CD14-positive monocyte (primary cell): ENCODE measurements at regions not wholly inside any gene's neighbourhood (a gene's known extent, or its start where the extent isn't known, plus 50 kb on each side); places are given as distances from the start of the nearest gene placed in this dataset.

Experiments
- DNase-seq, 3 donors: peaks; one replicate each; pipeline ENCODE4 v3.0.0-alpha.2; 2011 to 2022
- H2AFZ ChIP-seq: 2 replicates; pipeline ENCODE4 v1.6.0; 2012; ENCODE audit warnings: mild to moderate bottlenecking, low read depth, low read length, inconsistent platforms; ENCODE audit not compliant: insufficient read depth, poor library complexity, severe bottlenecking
- H3K27ac ChIP-seq, 2 donors: 1 replicate in 1 of 2; 2 replicates in 1 of 2; pipeline ENCODE4 v1.5.1; 2012 to 2013; ENCODE audit warnings: low read length in 2 of 2, control low read depth in 1 of 2, inconsistent platforms in 1 of 2, low read depth in 1 of 2, mild to moderate bottlenecking in 1 of 2
- H3K27me3 ChIP-seq, 2 donors: one replicate each; pipeline versions ENCODE4 v1.6.0 to v1.6.1; 2011 to 2013; ENCODE audit warnings: low read length in 2 of 2; ENCODE audit not compliant: control insufficient read depth in 2 of 2, insufficient read depth in 2 of 2
- H3K36me3 ChIP-seq, 2 donors: replicated peaks in 1 of 2; 1 replicate in 1 of 2; 2 replicates in 1 of 2; pipeline versions ENCODE4 v1.5.1 to v1.6.1; 2012 to 2013; ENCODE audit warnings: low read length in 2 of 2, control low read depth in 1 of 2, inconsistent platforms in 1 of 2, mild to moderate bottlenecking in 1 of 2; ENCODE audit not compliant: insufficient read depth in 2 of 2, control insufficient read depth in 1 of 2
- H3K4me1 ChIP-seq, 2 donors: 1 replicate in 1 of 2; 2 replicates in 1 of 2; pipeline versions ENCODE4 v1.5.1 to v1.6.1; 2012 to 2013; ENCODE audit warnings: low read length in 2 of 2, control low read depth in 1 of 2, inconsistent platforms in 1 of 2, mild to moderate bottlenecking in 1 of 2, moderate library complexity in 1 of 2; ENCODE audit not compliant: insufficient read depth in 2 of 2, control insufficient read depth in 1 of 2
- H3K4me2 ChIP-seq: replicated peaks from 2 replicates; pipeline ENCODE3; 2012; ENCODE audit warnings: low read length, moderate library complexity, mild to moderate bottlenecking; ENCODE audit not compliant: poor library complexity, severe bottlenecking; ENCODE audit errors: extremely low read depth
- H3K4me3 ChIP-seq, 3 experiments: fragments of 200-600 bp in 1 of 3; sonication (generic) in 1 of 3; replicated peaks in 1 of 3; 1 replicate in 2 of 3; 2 replicates in 1 of 3; pipeline ENCODE4 v1.5.1; 2011 to 2013; ENCODE audit warnings: low read length in 3 of 3, mild to moderate bottlenecking in 3 of 3, control low read depth in 2 of 3, low read depth in 2 of 3, inconsistent platforms in 1 of 3, moderate library complexity in 1 of 3
- H3K79me2 ChIP-seq: 2 replicates; pipeline ENCODE4 v1.6.0; 2012; ENCODE audit warnings: mild to moderate bottlenecking, control low read depth, inconsistent platforms, low read length, moderate library complexity; ENCODE audit not compliant: insufficient read depth
- H3K9ac ChIP-seq: 2 replicates; pipeline ENCODE4 v1.6.0; 2017; ENCODE audit warnings: low read length, mild to moderate bottlenecking; ENCODE audit not compliant: insufficient read depth, poor library complexity, severe bottlenecking
- H3K9me3 ChIP-seq, 2 donors: replicated peaks in 1 of 2; 1 replicate in 1 of 2; 2 replicates in 1 of 2; pipeline versions ENCODE4 v1.5.1 to v1.6.1; 2012 to 2013; ENCODE audit warnings: low read length in 2 of 2, control low read depth in 1 of 2; ENCODE audit not compliant: control insufficient read depth in 1 of 2, insufficient read depth in 1 of 2
- H4K20me1 ChIP-seq: 2 replicates; pipeline ENCODE4 v1.6.0; 2012; ENCODE audit warnings: mild to moderate bottlenecking, low read length, control low read depth, moderate library complexity; ENCODE audit not compliant: insufficient read depth
- H3K27ac Mint-ChIP-seq, 7 donors: one replicate each; pipeline ENCODE4 v1.8.0; 2020; ENCODE audit warnings: mild to moderate bottlenecking in 7 of 7, mixed read lengths in 7 of 7, moderate library complexity in 6 of 7, inconsistent platforms in 2 of 7
- H3K27me3 Mint-ChIP-seq, 3 donors: one replicate each; pipeline ENCODE4 v1.8.0; 2021 to 2022; ENCODE audit warnings: low read depth in 3 of 3, mild to moderate bottlenecking in 3 of 3, mixed read lengths in 3 of 3, moderate library complexity in 3 of 3, inconsistent platforms in 1 of 3
- H3K36me3 Mint-ChIP-seq, 2 donors: one replicate each; pipeline ENCODE4 v1.8.0; 2020; ENCODE audit warnings: mixed read lengths in 2 of 2, inconsistent platforms in 1 of 2, mild to moderate bottlenecking in 1 of 2
- H3K4me1 Mint-ChIP-seq: one replicate; pipeline ENCODE4 v1.8.0; 2020; ENCODE audit warnings: mild to moderate bottlenecking, mixed read lengths
- H3K4me3 Mint-ChIP-seq, 2 donors: one replicate each; pipeline ENCODE4 v1.8.0; 2020; ENCODE audit warnings: mild to moderate bottlenecking in 2 of 2, mixed read lengths in 2 of 2, moderate library complexity in 1 of 2
- H3K9me3 Mint-ChIP-seq, 7 donors: one replicate each; pipeline ENCODE4 v1.8.0; 2020 to 2022; ENCODE audit warnings: mixed read lengths in 7 of 7, mild to moderate bottlenecking in 6 of 7, moderate library complexity in 6 of 7, inconsistent platforms in 2 of 7
- WGBS: methylation state at CpG from one replicate; pipeline ENCODE4 v1.1.5; 2013; ENCODE audit warnings: missing lambda C conversion rate; ENCODE audit not compliant: insufficient coverage; 5-methylcytosine and 5-hydroxymethylcytosine counted together
- intact Hi-C, 2 donors: fragments of 100-400 bp; cut with micrococcal nuclease; formaldehyde crosslinking; loops; one replicate each; pipeline versions ENCODE4 v1.15.0 to v1.15.1; 2023
- TF ChIP-seq, protein P1 (sequence below): fragments of 200-600 bp; IDR thresholded peaks from one replicate; pipeline ENCODE4 v1.8.0; 2022; ENCODE audit warnings: antibody characterized with exemption, mild to moderate bottlenecking

DNA sequence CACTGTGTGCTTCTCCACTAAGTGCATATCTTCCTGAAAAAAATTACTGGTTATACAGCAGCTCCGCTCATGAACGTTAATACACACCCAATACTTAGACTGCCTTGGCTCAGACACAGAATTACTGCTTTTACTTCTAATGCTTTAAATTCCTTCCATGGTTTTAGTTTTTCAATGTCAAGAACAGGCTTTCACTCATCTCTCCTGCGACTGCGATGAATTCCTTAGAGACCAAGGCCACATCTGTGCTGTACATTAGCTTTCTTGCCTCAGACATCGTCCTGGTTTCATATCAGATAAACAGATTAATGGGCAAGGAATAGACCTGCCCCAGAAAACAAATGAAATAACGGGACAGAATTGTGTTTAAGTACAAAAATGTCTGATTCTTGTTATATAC is 120.2 kb downstream of the CYP26A1 start:
- H3K27me3 Mint-ChIP-seq, result peaks cover 0 to 3% (median 0%) of the 10 kb centered on the region in 3 donors
- 100% methylated on average over 5 of the region's 6 CpGs for WGBS
- H4K20me1 ChIP-seq, result no peaks in the 10 kb centered on the region

DNA sequence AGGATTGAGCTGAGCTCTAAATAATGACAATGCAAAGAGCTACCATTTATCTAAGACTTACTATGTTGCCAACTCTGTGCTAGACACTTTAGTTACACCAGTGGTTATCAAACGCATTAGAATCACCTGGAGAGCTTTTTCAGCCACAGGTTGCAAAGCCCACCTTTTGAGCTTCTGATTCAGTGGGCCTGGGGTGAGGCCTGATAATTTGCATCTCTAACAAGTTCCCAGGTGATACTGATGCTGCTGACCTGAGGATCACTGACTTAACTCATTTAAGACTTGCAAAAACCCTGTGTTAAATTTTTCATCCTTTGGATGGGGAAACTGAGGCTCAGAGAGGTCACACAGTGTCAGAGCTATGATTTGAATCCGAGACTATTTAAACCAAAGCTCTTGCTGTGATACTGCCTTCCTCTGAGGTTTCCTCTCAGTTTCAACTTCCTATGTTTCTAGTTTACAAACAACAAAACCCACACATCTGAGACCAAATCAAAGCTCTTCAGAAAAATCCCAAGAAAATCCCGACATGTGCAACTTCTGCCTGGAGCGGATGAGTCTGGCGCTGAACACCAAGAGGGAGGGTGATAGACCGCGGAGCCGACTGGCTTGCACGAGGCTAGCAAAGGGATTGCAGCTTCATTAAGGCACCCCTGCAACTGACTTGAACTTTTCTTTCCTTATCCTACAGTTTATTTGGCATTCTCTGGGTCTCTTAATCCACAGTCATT is 124.9 kb downstream of the CYP26A1 start:
- peak; percentile 14 to 62 (median 16) for DNase-seq
- peak overlapping the region; percentile 37 for H3K9ac ChIP-seq
- 14% methylated on average over 6 of the region's 9 CpGs for WGBS

More for the DNA sequence above, 120.2 kb downstream of the CYP26A1 start:
- H3K4me1 Mint-ChIP-seq, result peaks cover 26% of the 10 kb centered on the region
- Histone ChIP-seq H3K36me3 (no peaks in the 10 kb centered on the region), H3K4me2 (no peak overlapping the region), H3K4me3 (no peak overlapping the region), H3K4me1 (peaks cover 31% of the 10 kb centered on the region in 2 donors), H3K27ac (no peak overlapping the region), H3K9ac (no peak overlapping the region), H3K27me3 (no peaks in the 10 kb centered on the region), H3K79me2 (no peaks in the 10 kb centered on the region), H2AFZ (no peak overlapping the region), H3K9me3 (no peaks in the 10 kb centered on the region)
- intact Hi-C loops, result no loop called here
- TF ChIP-seq, protein P1, sequence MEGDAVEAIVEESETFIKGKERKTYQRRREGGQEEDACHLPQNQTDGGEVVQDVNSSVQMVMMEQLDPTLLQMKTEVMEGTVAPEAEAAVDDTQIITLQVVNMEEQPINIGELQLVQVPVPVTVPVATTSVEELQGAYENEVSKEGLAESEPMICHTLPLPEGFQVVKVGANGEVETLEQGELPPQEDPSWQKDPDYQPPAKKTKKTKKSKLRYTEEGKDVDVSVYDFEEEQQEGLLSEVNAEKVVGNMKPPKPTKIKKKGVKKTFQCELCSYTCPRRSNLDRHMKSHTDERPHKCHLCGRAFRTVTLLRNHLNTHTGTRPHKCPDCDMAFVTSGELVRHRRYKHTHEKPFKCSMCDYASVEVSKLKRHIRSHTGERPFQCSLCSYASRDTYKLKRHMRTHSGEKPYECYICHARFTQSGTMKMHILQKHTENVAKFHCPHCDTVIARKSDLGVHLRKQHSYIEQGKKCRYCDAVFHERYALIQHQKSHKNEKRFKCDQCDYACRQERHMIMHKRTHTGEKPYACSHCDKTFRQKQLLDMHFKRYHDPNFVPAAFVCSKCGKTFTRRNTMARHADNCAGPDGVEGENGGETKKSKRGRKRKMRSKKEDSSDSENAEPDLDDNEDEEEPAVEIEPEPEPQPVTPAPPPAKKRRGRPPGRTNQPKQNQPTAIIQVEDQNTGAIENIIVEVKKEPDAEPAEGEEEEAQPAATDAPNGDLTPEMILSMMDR, result no peak
- H3K27ac Mint-ChIP-seq, result no peak overlapping the region
- H3K36me3 Mint-ChIP-seq, result no peaks in the 10 kb centered on the region
- peaks cover 0 to 2% (median 0%) of the 10 kb centered on the region in 7 donors for H3K9me3 Mint-ChIP-seq
- DNase-seq, result no peak
- no peak overlapping the region for H3K4me3 Mint-ChIP-seq

More for the DNA sequence above, 124.9 kb downstream of the CYP26A1 start:
- H3K4me1 Mint-ChIP-seq, result peaks cover 22% of the 10 kb centered on the region
- Histone ChIP-seq H3K4me3 (peak overlapping the region; percentile 42 to 72 (median 51)), H3K4me1 (peaks cover 21 to 23% of the 10 kb centered on the region in 2 donors), H3K36me3 (no peaks in the 10 kb centered on the region), H4K20me1 (no peaks in the 10 kb centered on the region), H3K27me3 (no peaks in the 10 kb centered on the region), H3K27ac (peak overlapping the region; percentile 70 to 75), H3K4me2 (peak overlapping the region; percentile 78), H2AFZ (peak overlapping the region; percentile 66), H3K79me2 (no peaks in the 10 kb centered on the region), H3K9me3 (no peaks in the 10 kb centered on the region)
- TF ChIP-seq, protein P1, result no peak
- no peaks in the 10 kb centered on the region for H3K36me3 Mint-ChIP-seq
- peak overlapping the region; percentile 77 to 96 for H3K4me3 Mint-ChIP-seq
- intact Hi-C loops, result no loop called here
- peaks cover 0 to 2% (median 0%) of the 10 kb centered on the region in 7 donors for H3K9me3 Mint-ChIP-seq
- H3K27ac Mint-ChIP-seq, result peak overlapping the region; percentile 72 to 95 (median 94)
- peaks cover 0 to 3% (median 3%) of the 10 kb centered on the region in 3 donors for H3K27me3 Mint-ChIP-seq
